NCI-H1930 (cell line): ENCODE measurements at regions not wholly inside any gene's neighbourhood (a gene's known extent, or its start where the extent isn't known, plus 50 kb on each side); places are given as distances from the start of the nearest gene placed in this dataset.

Experiments used
- DNase-seq, 2 experiments: peaks; one replicate each; lab custom pipeline; 2025; lab: John Stamatoyannopoulos, UW

GRCh38 chr4:18973296-18973695 is 951.7 kb upstream of the LCORL start:
- DNase-seq, result no peak

GRCh38 chr4:18961879-18962278 is 940.3 kb upstream of the LCORL start:
- DNase-seq, result no peak

GRCh38 chr4:18961266-18961665 is 939.7 kb upstream of the LCORL start:
- no peak for DNase-seq

GRCh38 chr4:18957716-18958115 is 936.2 kb upstream of the LCORL start:
- DNase-seq, result no peak

GRCh38 chr4:18954538-18954937 is 933.0 kb upstream of the LCORL start:
- DNase-seq, result no peak

- DNase-seq, result no peak
Observed at GRCh38 chr4:18953613-18954012, 932.1 kb upstream of the LCORL start.

- DNase-seq, result no peak
Observed at GRCh38 chr4:18945464-18945863, 923.9 kb upstream of the LCORL start.

GRCh38 chr4:18942874-18943273 is 921.3 kb upstream of the LCORL start:
- DNase-seq, result no peak

GRCh38 chr4:18938343-18939099 is 917.0 kb upstream of the LCORL start:
- no peak for DNase-seq

GRCh38 chr4:18937746-18938145 is 916.2 kb upstream of the LCORL start:
- DNase-seq, result no peak

GRCh38 chr4:18937080-18937479 is 915.5 kb upstream of the LCORL start:
- no peak for DNase-seq

GRCh38 chr4:18935659-18936345 is 914.2 kb upstream of the LCORL start:
- no peak for DNase-seq

GRCh38 chr4:18934197-18934596 is 912.6 kb upstream of the LCORL start:
- DNase-seq, result no peak

GRCh38 chr4:18932730-18933339 is 911.3 kb upstream of the LCORL start:
- no peak for DNase-seq

- no peak for DNase-seq
Observed at GRCh38 chr4:18931643-18932377, 910.3 kb upstream of the LCORL start.

- no peak for DNase-seq
Observed at GRCh38 chr4:18930487-18930886, 908.9 kb upstream of the LCORL start.

- DNase-seq, result no peak
Observed at GRCh38 chr4:18923496-18924161, 902.1 kb upstream of the LCORL start.

- DNase-seq, result no peak
Observed at GRCh38 chr4:18917689-18918088, 896.1 kb upstream of the LCORL start.

- DNase-seq, result no peak
Observed at GRCh38 chr4:18914182-18914581, 892.6 kb upstream of the LCORL start.

GRCh38 chr4:18894928-18895327 is 873.4 kb upstream of the LCORL start:
- DNase-seq, result no peak

- DNase-seq, result no peak
Observed at GRCh38 chr4:18882468-18882867, 860.9 kb upstream of the LCORL start.

- DNase-seq, result no peak
Observed at GRCh38 chr4:18881556-18881955, 860.0 kb upstream of the LCORL start.
